Natural killer cell (primary cell): ENCODE measurements at regions not wholly inside any gene's neighbourhood (a gene's known extent, or its start where the extent isn't known, plus 50 kb on each side); places are given as distances from the start of the nearest gene placed in this dataset.

Experiments
- ATAC-seq, 3 donors: fragments of 150-1000 bp in 2 of 3; fragments of 200-7000 bp in 1 of 3; cut with Tn5 transposase; 1 replicate in 1 of 3; 2 replicates in 2 of 3; pipeline ENCODE4 v1.10.0; 2021; ENCODE audit warnings: mild to moderate bottlenecking in 2 of 3, moderate library complexity in 2 of 3
- DNase-seq, 2 donors: peaks; one replicate each; pipeline versions ENCODE4 v3.0.0 to v3.0.0-alpha.2; 2013 to 2021; ENCODE audit warnings: mixed read lengths in 1 of 2
- H3K27ac ChIP-seq: one replicate; pipeline ENCODE4 v1.5.1; 2013; ENCODE audit warnings: mild to moderate bottlenecking, low read length
- H3K27me3 ChIP-seq: one replicate; pipeline ENCODE4 v1.6.1; 2013; ENCODE audit warnings: low read length; ENCODE audit not compliant: control insufficient read depth, insufficient read depth
- H3K36me3 ChIP-seq: one replicate; pipeline ENCODE4 v1.6.1; 2013; ENCODE audit warnings: low read length; ENCODE audit not compliant: control insufficient read depth, insufficient read depth
- H3K4me1 ChIP-seq: one replicate; pipeline ENCODE4 v1.6.1; 2013; ENCODE audit warnings: low read length; ENCODE audit not compliant: control insufficient read depth, insufficient read depth
- H3K4me3 ChIP-seq: one replicate; pipeline ENCODE4 v1.5.1; 2013; ENCODE audit warnings: low read length
- H3K9me3 ChIP-seq: one replicate; pipeline ENCODE4 v1.6.1; 2013; ENCODE audit warnings: low read length; ENCODE audit not compliant: control insufficient read depth, insufficient read depth
- H3K27ac Mint-ChIP-seq, 2 donors: one replicate each; pipeline ENCODE4 v1.8.0; 2022; ENCODE audit warnings: mild to moderate bottlenecking in 2 of 2, mixed read lengths in 2 of 2, moderate library complexity in 1 of 2
- H3K27me3 Mint-ChIP-seq, 2 donors: one replicate each; pipeline ENCODE4 v1.8.0; 2022; ENCODE audit warnings: low read depth in 2 of 2, mixed read lengths in 2 of 2
- H3K36me3 Mint-ChIP-seq: one replicate; pipeline ENCODE4 v1.8.0; 2022; ENCODE audit warnings: mixed read lengths
- H3K4me1 Mint-ChIP-seq, 2 donors: one replicate each; pipeline ENCODE4 v1.8.0; 2022; ENCODE audit warnings: mixed read lengths in 2 of 2
- H3K4me3 Mint-ChIP-seq: one replicate; pipeline ENCODE4 v1.8.0; 2022; ENCODE audit warnings: mild to moderate bottlenecking, moderate library complexity, mixed read lengths
- H3K9me3 Mint-ChIP-seq, 2 donors: one replicate each; pipeline ENCODE4 v1.8.0; 2022; ENCODE audit warnings: mixed read lengths in 2 of 2
- WGBS: methylation state at CpG from one replicate; pipeline ENCODE4 v1.1.7; 2013; ENCODE audit warnings: missing lambda C conversion rate; ENCODE audit not compliant: insufficient coverage; 5-methylcytosine and 5-hydroxymethylcytosine counted together
- intact Hi-C: fragments of 100-400 bp; cut with micrococcal nuclease; formaldehyde crosslinking; loops from one replicate; pipeline ENCODE4 v1.14.2; 2022
- TF ChIP-seq, protein P1 (sequence below): fragments of 200-600 bp; IDR thresholded peaks from one replicate; pipeline ENCODE4 v1.8.0; 2022; ENCODE audit warnings: antibody characterized with exemption

DNA sequence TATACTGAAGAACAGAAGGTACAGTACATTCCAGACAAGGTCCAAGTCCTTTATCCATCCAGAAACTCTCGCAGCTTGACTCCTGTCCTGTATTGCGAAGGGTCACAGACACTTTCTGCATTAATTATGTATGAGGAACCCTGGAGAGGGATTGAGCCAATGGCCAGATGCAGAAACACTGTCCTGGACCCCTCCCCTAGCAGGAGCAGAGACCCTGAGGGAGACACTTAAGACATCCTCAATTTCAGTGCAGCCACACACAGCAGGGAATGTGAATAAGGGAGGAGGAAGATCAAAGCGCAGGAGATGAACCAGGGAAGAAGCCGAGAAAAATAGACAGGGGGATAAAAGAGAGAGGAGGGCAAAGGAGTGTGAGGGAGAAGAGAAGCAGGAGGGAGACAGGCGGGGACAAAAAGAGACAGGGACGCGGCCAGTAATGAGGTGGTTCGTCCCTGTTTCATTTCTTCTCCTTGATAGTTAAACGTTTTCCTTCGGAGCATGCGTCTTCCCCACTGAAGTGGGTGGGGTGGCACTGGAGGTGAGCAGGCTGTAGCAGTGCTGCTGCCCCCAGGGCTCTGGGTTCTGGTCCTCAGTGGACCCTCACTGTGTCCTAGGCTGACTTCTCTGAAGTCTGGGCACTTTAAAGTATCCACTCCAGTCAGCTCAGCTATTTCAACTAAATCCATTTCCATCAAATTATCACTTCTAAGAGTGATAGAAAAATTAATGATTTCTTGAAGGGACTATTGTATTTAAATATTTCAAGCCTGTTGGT lies 356.4 kb upstream of the NOCT start:
- Mint-ChIP-seq H3K4me3 (no peak overlapping the region), H3K27ac (no peak overlapping the region), H3K27me3 (peaks cover 0 to 3% of the 10 kb centered on the region in 2 donors), H3K9me3 (peaks cover 2 to 3% of the 10 kb centered on the region in 2 donors), H3K4me1 (no peaks in the 10 kb centered on the region), H3K36me3 (no peaks in the 10 kb centered on the region)
- Histone ChIP-seq H3K27me3 (no peaks in the 10 kb centered on the region), H3K36me3 (no peaks in the 10 kb centered on the region), H3K4me3 (no peak overlapping the region), H3K4me1 (no peaks in the 10 kb centered on the region), H3K9me3 (no peaks in the 10 kb centered on the region), H3K27ac (no peak overlapping the region)
- 42% methylated on average over 9 of the region's 11 CpGs for WGBS
- no peak for DNase-seq
- TF ChIP-seq, protein P1, sequence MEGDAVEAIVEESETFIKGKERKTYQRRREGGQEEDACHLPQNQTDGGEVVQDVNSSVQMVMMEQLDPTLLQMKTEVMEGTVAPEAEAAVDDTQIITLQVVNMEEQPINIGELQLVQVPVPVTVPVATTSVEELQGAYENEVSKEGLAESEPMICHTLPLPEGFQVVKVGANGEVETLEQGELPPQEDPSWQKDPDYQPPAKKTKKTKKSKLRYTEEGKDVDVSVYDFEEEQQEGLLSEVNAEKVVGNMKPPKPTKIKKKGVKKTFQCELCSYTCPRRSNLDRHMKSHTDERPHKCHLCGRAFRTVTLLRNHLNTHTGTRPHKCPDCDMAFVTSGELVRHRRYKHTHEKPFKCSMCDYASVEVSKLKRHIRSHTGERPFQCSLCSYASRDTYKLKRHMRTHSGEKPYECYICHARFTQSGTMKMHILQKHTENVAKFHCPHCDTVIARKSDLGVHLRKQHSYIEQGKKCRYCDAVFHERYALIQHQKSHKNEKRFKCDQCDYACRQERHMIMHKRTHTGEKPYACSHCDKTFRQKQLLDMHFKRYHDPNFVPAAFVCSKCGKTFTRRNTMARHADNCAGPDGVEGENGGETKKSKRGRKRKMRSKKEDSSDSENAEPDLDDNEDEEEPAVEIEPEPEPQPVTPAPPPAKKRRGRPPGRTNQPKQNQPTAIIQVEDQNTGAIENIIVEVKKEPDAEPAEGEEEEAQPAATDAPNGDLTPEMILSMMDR = no peak
- ATAC-seq = no peak
- intact Hi-C loops = no loop called here

DNA sequence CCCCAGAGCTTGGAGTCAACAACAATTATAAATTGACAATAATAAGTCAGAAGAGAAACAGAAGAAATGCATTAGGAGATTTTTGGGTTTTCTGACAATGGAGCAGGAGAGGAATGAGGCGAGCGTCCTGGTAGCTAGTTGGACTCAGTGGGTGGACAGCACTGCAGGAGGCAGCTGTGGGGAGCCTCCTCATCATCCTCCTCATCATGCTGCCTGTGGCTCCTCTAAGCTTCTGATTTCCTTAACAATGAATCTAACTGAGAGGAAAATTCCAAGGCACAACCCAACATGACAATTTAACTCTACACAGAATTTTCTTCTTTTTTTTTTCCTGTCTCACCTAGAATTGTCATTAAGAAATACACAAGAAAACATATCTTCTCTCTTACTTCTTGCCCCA lies 357.1 kb upstream of the NOCT start:
- Histone ChIP-seq H3K4me1 (no peaks in the 10 kb centered on the region), H3K27ac (no peak overlapping the region), H3K4me3 (no peak overlapping the region), H3K9me3 (no peaks in the 10 kb centered on the region), H3K27me3 (no peaks in the 10 kb centered on the region), H3K36me3 (no peaks in the 10 kb centered on the region)
- H3K36me3 Mint-ChIP-seq = no peaks in the 10 kb centered on the region
- TF ChIP-seq, protein P1 = no peak
- ATAC-seq (no peak), DNase-seq (no peak)
- no peaks in the 10 kb centered on the region for H3K4me1 Mint-ChIP-seq
- peaks cover 2 to 3% of the 10 kb centered on the region in 2 donors for H3K9me3 Mint-ChIP-seq
- peaks cover 0 to 3% of the 10 kb centered on the region in 2 donors for H3K27me3 Mint-ChIP-seq
- intact Hi-C loops = no loop called here
- no peak overlapping the region for H3K4me3 Mint-ChIP-seq
- no peak overlapping the region for H3K27ac Mint-ChIP-seq
- WGBS = 70% methylated on average over 2 of the region's 2 CpGs

DNA sequence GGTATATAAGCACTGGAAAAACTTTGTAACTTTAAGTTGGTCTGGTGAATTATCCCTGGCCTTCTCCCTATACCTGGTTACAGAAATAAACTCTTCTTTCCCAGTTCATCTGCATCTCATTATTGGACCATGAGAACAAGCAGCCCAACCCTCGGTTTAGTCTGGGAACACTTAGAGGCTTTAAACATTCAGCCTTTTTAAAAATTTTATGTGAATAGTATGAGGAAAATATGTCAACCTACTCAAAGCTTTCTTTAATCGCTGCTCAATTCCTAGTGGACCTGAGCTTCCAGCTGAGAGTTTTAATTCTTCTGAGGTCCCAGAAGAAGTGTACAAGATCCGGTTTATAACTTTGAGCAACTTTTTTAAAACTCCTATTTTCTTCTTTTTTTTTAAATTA lies 358.6 kb upstream of the NOCT start:
- Mint-ChIP-seq H3K9me3 (peaks cover 2 to 3% of the 10 kb centered on the region in 2 donors), H3K27me3 (peaks cover 0 to 3% of the 10 kb centered on the region in 2 donors), H3K4me3 (no peak overlapping the region), H3K27ac (no peak overlapping the region), H3K4me1 (no peaks in the 10 kb centered on the region), H3K36me3 (no peaks in the 10 kb centered on the region)
- Histone ChIP-seq H3K27ac (no peak overlapping the region), H3K27me3 (no peaks in the 10 kb centered on the region), H3K36me3 (no peaks in the 10 kb centered on the region), H3K4me3 (no peak overlapping the region), H3K9me3 (no peaks in the 10 kb centered on the region), H3K4me1 (no peaks in the 10 kb centered on the region)
- DNase-seq (no peak), ATAC-seq (no peak)
- WGBS = 78% methylated on average over 2 of the region's 3 CpGs
- TF ChIP-seq, protein P1 = no peak
- intact Hi-C loops = no loop called here

DNA sequence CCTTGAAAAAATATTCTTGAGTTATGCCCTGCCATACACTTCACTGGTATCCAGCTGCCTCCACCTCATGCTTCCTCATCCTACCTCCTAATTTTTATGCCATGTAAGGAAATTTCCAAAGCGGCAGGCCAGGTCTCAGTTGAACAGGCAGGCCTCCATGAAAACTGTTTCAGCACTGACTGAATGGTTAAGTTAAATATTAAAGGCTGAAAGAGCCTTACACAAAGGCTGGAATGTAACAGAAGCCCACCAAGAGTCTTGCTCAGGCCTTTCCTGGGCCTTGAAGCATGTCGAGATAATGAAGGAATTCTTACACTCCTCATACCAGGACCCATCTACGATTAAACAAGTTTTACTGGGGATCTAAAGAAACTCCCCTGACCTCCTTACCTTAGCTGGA lies 359.6 kb upstream of the NOCT start:
- WGBS = 83% methylated on average over 3 of the region's 3 CpGs
- Histone ChIP-seq H3K27me3 (no peaks in the 10 kb centered on the region), H3K4me1 (no peaks in the 10 kb centered on the region), H3K4me3 (no peak overlapping the region), H3K27ac (no peak overlapping the region), H3K9me3 (no peaks in the 10 kb centered on the region), H3K36me3 (no peaks in the 10 kb centered on the region)
- Mint-ChIP-seq H3K4me1 (no peaks in the 10 kb centered on the region), H3K9me3 (peaks cover 2 to 3% of the 10 kb centered on the region in 2 donors), H3K4me3 (no peak overlapping the region), H3K27ac (no peak overlapping the region), H3K36me3 (no peaks in the 10 kb centered on the region), H3K27me3 (peaks cover 0 to 3% of the 10 kb centered on the region in 2 donors)
- no peak for DNase-seq
- intact Hi-C loops = no loop called here
- TF ChIP-seq, protein P1 = no peak
- ATAC-seq = no peak
